EL (cell line): ENCODE measurements at regions not wholly inside any gene's neighbourhood (a gene's known extent, or its start where the extent isn't known, plus 50 kb on each side); places are given as distances from the start of the nearest gene placed in this dataset.
A peak's percentile ranks its signal among the peaks of the same experiment; 100 is the strongest.

Experiments used
- DNase-seq: peaks from one replicate; pipeline ENCODE4 v3.0.0-alpha.2; 2016

DNA sequence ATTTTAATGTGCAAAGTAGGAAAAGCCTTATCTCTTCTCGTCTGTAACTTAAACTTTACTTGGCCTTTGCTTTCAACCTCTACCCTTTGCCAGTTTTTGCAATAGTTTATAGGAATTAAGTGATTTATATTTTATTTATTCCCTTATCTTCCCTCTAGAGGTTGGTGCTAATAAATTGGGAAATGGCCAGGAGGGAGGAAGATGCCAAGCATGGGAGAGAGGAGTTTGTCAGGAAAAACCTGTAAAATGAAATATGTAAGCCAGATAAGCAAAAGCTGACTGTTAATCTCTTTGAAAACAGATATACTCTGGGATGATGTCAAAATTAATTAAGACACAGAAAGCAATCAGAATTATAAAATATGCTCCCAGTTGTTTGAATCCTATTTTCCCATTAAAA is 484.5 kb downstream of the NR2F1-AS1 start:
- no peak for DNase-seq

- peak; percentile 42 for DNase-seq
Measured at GRCh38 chr5:93092349-93093105, 488.5 kb downstream of the NR2F1-AS1 start.

DNA sequence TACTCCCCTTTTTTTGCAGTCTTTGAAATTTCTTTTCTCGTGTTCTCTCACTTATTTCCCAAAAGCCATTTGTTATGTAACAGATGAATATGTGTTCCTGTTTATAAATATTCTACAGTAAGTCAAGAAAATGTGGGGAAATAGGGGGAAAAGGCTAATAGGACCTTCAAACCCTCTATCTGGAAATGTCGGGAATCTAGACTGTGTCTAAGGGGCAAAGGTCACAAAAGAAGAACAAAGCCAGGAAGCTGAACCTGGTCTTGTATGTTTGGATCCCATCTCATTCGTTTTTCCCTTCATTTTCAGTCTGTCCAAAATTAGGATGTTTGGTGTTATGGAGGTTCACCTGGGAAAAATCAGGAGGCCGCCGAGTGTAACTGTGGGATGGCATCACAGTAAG is 490.3 kb downstream of the NR2F1-AS1 start:
- no peak for DNase-seq

- no peak for DNase-seq
Measured at GRCh38 chr5:93088592-93089389, 492.2 kb downstream of the NR2F1-AS1 start.

GRCh38 chr5:93087326-93087725 is 493.7 kb downstream of the NR2F1-AS1 start:
- DNase-seq = no peak

DNA sequence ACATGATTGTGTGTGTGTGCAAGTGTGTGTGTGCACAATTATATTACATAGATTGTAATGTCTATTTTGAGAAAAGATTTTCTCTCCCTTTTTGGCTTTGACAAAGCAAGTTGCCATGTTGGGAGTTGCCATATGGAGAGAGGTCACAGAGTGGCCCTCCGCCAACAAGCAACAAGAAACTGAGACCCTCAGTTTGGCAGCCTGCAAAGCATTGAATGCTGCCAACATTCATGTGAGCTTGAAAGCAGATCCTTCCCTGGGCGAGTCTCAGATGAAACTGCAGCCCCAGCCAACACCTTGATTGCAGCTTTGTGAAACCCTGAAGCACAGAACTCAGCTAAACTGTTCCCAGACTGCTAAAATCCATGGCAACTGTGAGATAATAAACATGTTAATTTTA is 498.0 kb downstream of the NR2F1-AS1 start:
- no peak for DNase-seq

DNA sequence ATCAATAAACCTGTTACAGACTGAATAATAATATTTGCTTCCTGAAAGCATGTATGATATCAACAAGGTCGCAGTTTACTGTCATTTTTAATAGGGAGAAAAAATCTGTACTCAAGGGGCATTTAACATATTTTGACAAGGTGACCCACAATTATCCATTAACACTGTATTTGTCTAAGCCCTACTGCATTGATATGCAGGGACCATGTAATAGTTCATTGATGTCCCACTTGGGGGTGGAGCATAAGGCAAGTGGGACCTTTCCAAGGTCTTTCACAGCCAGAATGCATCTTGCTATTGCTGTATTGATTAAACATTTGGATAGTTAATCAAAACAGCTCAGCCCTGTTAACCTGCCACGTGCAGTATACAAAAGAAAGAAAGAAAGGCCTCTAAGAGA is 502.0 kb downstream of the NR2F1-AS1 start:
- DNase-seq = no peak

- peak; percentile 99 for DNase-seq
Measured at GRCh38 chr5:93078082-93079038, 502.7 kb downstream of the NR2F1-AS1 start.

DNA sequence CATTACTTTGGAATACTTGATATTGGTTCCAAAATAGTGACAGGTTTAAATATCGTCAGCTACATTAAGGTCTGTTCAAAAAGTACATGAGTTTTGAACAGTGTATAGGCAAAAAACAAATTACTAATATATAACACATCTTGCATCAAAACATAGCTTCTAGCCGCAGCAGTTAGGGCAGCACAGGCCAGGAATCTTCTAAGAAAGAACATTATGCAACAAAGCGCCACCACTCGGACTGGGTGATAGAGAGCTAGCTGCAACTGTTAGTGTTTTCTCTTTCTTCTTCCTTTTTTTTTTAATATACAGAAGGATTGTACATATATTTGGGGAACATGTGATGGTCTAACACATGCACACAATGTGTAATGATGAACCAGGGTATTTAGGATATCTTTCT is 504.5 kb downstream of the NR2F1-AS1 start:
- no peak for DNase-seq

DNA sequence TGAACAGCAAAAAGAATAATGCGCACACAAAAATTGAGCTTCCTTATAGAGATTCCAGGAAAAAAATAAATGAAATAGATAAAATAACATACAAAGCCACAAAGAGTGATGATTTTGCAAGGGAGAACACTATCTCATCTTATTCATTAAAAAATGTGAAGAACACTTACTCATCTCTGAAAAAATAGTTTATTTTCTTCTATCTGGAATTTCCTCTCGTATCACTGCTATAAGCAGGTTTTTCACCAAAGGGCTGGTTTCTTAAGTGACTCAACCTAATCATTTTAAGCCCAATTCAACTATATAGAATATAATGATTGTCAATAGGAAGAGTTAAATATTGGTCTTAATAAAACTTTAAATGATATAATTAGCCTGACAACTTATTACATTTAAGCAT is 504.9 kb downstream of the NR2F1-AS1 start:
- peak; percentile 66 for DNase-seq

DNA sequence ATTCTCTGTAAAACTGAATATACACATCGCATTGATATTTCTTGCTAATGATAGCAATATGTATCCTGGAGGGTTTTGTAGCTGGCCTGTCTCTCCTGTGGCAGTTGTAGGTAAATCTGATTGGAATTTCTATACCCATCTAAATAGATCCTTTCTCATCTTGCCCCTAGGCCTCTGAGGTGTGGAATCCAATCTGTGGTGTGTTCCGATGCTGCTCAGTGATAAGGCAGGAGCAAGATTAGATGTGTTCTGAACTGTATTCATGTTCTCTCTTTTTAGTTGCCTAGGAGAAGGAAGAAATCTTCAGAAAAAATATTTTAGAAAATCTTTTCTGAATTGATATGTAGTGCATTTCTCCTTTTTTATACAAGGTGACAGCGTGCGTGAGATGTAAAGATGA is 507.5 kb downstream of the NR2F1-AS1 start:
- DNase-seq = no peak

DNA sequence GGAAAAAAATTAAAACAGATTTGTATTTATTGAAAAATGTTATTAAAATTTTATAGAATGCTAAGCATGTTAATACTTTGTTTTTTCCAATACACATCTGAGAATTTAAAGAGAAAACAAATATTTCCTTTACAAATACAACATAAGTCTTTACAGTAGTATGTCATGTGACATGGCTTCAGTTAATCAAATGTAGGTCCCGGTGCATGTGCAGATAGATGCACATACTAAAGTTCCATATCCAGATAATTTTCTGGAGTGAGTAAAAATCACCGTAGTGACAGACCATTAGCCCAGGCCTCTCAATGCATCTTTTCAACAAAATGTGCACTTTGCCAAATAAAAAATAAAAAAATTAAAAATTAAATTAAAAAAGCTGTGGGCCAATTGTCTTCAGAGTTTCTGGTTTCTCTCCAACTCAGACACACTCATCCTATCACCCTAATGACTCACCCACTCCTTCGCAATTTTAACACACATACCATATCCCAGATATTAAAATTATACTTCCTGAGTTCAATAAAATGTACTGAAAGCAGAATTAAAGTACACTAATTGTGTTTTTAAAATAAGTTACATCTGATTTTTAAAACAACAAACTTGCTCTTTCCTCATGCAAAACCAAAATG is 508.1 kb downstream of the NR2F1-AS1 start:
- DNase-seq = peak; percentile 65

GRCh38 chr5:93071710-93072109 is 509.3 kb downstream of the NR2F1-AS1 start:
- no peak for DNase-seq

- DNase-seq = no peak
Measured at GRCh38 chr5:93070938-93071337, 510.1 kb downstream of the NR2F1-AS1 start.

- no peak for DNase-seq
Measured at GRCh38 chr5:93069276-93069675, 511.7 kb downstream of the NR2F1-AS1 start.

DNA sequence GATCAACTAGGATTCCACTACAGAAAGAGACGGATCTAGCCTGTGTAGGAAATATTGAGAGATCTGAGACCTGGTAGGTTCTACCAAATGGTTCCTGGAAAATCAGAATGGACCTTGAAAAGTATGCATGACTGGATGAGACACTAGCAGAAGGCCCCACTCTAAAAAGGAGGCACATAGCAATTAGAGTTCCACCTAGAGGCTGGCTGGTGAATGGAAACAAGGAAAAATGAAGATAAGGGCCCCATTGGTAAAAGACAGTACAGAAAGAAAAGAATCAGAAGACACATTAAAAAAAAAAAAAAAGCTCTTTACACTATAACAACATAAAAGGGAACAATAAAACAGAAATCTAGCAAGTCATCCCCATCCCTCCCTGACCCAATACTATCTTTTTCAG is 518.5 kb downstream of the NR2F1-AS1 start:
- peak; percentile 29 for DNase-seq

GRCh38 chr5:93058309-93058708 is 522.7 kb downstream of the NR2F1-AS1 start:
- peak; percentile 84 for DNase-seq

- DNase-seq = no peak
Measured at GRCh38 chr5:93057311-93057710, 523.7 kb downstream of the NR2F1-AS1 start.

- no peak for DNase-seq
Measured at GRCh38 chr5:93055971-93056370, 525.0 kb downstream of the NR2F1-AS1 start.

GRCh38 chr5:93055561-93055960 is 525.5 kb downstream of the NR2F1-AS1 start:
- no peak for DNase-seq

DNA sequence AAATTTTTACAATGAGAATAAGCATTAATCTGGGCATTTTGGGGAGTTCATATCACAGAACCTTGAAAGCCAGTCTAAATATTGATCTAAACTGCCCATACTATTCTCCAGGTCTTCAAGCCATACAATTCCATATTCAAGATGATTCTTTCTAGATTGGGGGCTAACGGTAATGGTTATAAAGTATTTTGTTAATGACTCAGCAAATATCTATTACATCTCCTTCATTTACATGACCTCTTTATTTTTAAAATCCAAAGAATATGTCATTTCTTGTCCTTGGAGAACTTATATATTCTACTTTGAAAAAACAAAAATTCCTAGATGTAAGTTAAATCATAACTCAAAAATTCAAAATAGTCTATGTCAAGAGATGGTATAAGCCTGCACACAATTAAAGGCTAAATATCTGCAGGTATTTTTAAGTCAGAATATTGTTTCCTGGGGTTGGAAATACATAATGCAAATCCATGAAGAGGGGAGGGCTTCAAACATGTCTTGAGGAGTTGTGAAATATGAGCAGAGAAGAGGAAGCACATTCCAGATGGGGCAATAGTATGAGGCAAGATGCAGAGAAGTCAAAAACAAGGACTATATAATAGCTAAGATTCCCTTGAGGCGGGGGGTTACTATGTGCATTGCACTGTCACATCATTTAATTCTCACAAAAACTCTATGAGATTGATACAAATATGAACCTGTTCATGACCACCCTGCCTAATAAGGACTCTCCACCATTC is 526.4 kb downstream of the NR2F1-AS1 start:
- peak; percentile 33 for DNase-seq

DNA sequence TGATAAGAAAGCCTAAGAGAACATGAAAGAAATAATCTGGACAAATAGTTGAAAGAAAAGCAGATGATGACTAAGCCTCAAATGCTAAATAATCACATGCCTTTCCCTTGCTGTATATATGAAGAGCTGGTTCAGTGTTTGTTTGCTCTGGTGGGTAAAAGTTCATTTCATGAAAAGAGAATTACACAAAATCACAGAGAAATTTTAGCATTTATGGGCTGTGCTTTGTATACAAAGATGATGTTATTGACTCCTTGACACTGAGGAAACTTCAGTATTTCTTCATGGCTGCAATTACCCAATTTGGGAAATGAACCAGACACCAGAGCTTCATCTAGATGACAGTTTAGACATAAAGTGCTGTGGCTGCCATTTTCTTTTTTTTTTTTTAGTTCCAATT is 527.2 kb downstream of the NR2F1-AS1 start:
- DNase-seq = no peak
